ENCODE measurements at regions not wholly inside any gene's neighbourhood (a gene's known extent, or its start where the extent isn't known, plus 50 kb on each side); places are given as distances from the start of the nearest gene placed in this dataset.
"Not testable (repeated sequence)": the region's sequence is repeated elsewhere in the genome, so short reads cannot be mapped to it uniquely, and the experiment has no call there.

- DNase-seq = not testable (repeated sequence)
Observed at GRCh38 chr9:18305167-18305806, 168.7 kb upstream of the ADAMTSL1 start.

GRCh38 chr9:18314316-18314715 is 159.6 kb upstream of the ADAMTSL1 start:
- no peak for DNase-seq

- DNase-seq = no peak
Observed at GRCh38 chr9:18317896-18318295, 156.1 kb upstream of the ADAMTSL1 start.

GRCh38 chr9:18319918-18320445 is 154.0 kb upstream of the ADAMTSL1 start:
- DNase-seq = no peak

GRCh38 chr9:18324928-18325745 is 148.8 kb upstream of the ADAMTSL1 start:
- DNase-seq = no peak

- DNase-seq = not testable (repeated sequence)
Observed at GRCh38 chr9:18325746-18326011, 148.3 kb upstream of the ADAMTSL1 start.

GRCh38 chr9:18327121-18327520 is 146.8 kb upstream of the ADAMTSL1 start:
- DNase-seq = no peak

- no peak for DNase-seq
Observed at GRCh38 chr9:18330401-18331309, 143.3 kb upstream of the ADAMTSL1 start.

GRCh38 chr9:18331310-18331684 is 142.7 kb upstream of the ADAMTSL1 start:
- DNase-seq = no peak

GRCh38 chr9:18331808-18332209 is 142.1 kb upstream of the ADAMTSL1 start:
- no peak for DNase-seq

- DNase-seq = no peak
Observed at GRCh38 chr9:18333157-18333556, 140.8 kb upstream of the ADAMTSL1 start.

GRCh38 chr9:18335825-18336224 is 138.1 kb upstream of the ADAMTSL1 start:
- DNase-seq = no peak

GRCh38 chr9:18338042-18338441 is 135.9 kb upstream of the ADAMTSL1 start:
- DNase-seq = no peak

- DNase-seq = no peak
Observed at GRCh38 chr9:18343784-18344183, 130.2 kb upstream of the ADAMTSL1 start.

GRCh38 chr9:18346745-18347144 is 127.2 kb upstream of the ADAMTSL1 start:
- no peak for DNase-seq

GRCh38 chr9:18347386-18348082 is 126.4 kb upstream of the ADAMTSL1 start:
- DNase-seq = no peak

- DNase-seq = no peak
Observed at GRCh38 chr9:18348083-18348475, 125.9 kb upstream of the ADAMTSL1 start.

- DNase-seq = no peak
Observed at GRCh38 chr9:18349530-18349929, 124.4 kb upstream of the ADAMTSL1 start.

GRCh38 chr9:18350036-18350435 is 123.9 kb upstream of the ADAMTSL1 start:
- no peak for DNase-seq

GRCh38 chr9:18350995-18351595 is 122.9 kb upstream of the ADAMTSL1 start:
- no peak for DNase-seq

- DNase-seq = no peak
Observed at GRCh38 chr9:18352711-18353110, 121.2 kb upstream of the ADAMTSL1 start.

- no peak for DNase-seq
Observed at GRCh38 chr9:18353473-18353872, 120.5 kb upstream of the ADAMTSL1 start.

Data from activated naive CD4-positive, alpha-beta T cell (primary cell).